ENCODE measurements at regions not wholly inside any gene's neighbourhood (a gene's known extent, or its start where the extent isn't known, plus 50 kb on each side); places are given as distances from the start of the nearest gene placed in this dataset.

DNA sequence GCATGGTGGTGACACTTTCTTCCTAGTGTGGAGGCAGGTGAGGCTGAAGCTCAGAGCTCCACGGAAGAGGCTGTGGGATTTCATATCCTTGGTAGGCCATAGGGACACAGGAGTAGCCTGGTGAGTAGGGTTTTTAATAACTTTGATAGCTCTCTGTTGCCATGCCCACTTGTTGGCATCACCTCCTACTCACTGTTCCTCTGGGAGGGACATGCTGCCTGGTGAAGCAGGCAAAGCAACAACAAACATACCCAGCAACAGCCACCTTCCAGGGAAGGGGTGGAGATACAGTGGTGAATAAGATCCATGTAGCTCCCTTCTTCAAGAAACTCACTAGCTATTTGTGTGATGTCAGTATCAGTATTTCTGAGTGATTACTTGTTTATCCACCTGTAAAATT is 285.4 kb downstream of the CLIC5 start:
- no peak overlapping the region for H3K4me3 ChIP-seq (ENCODE audit: low read length)
- H3K36me3 ChIP-seq (ENCODE audit: insufficient read depth, low read length) = no peaks in the 10 kb centered on the region
- no peaks in the 10 kb centered on the region for H3K9me2 ChIP-seq (ENCODE audit: insufficient read depth, low read length)
- H2AFZ ChIP-seq (ENCODE audit: low read depth, low read length) = no peak overlapping the region
- no peaks in the 10 kb centered on the region for H3K79me2 ChIP-seq (replicated peaks; ENCODE audit: insufficient read depth, low read length)
- H3K27ac ChIP-seq (ENCODE audit: low read length) = no peak overlapping the region
- no peaks in the 10 kb centered on the region for H3F3A ChIP-seq (ENCODE audit: insufficient read depth, low read length, poor library complexity, severe bottlenecking)
- no peaks in the 10 kb centered on the region for H4K20me1 ChIP-seq (ENCODE audit: insufficient read depth)
- H3K9me3 ChIP-seq (ENCODE audit: low read length) = no peaks in the 10 kb centered on the region
- no peaks in the 10 kb centered on the region for H3K27me3 ChIP-seq (ENCODE audit: insufficient read depth, low read depth, low read length)
- TF ChIP-seq TAF1 (IDR thresholded peaks at IDR 0.05; ENCODE audit: low read depth) (no peak), RAD21 (conservative IDR thresholded peaks at IDR 0.05) (no peak), POLR2AphosphoS5 (IDR thresholded peaks at IDR 0.05) (no peak), SMC3 (conservative IDR thresholded peaks at IDR 0.05; ENCODE audit: poor library complexity) (no peak), MXI1 (conservative IDR thresholded peaks at IDR 0.05; ENCODE audit: poor library complexity, severe bottlenecking) (no peak), EZH2 (IDR thresholded peaks at IDR 0.05; ENCODE audit: borderline replicate concordance, insufficient read depth, low read length, poor library complexity, severe bottlenecking) (no peak), EP300 (conservative IDR thresholded peaks at IDR 0.05; ENCODE audit: poor library complexity, severe bottlenecking) (no peak)
- TF ChIP-seq, protein P1, sequence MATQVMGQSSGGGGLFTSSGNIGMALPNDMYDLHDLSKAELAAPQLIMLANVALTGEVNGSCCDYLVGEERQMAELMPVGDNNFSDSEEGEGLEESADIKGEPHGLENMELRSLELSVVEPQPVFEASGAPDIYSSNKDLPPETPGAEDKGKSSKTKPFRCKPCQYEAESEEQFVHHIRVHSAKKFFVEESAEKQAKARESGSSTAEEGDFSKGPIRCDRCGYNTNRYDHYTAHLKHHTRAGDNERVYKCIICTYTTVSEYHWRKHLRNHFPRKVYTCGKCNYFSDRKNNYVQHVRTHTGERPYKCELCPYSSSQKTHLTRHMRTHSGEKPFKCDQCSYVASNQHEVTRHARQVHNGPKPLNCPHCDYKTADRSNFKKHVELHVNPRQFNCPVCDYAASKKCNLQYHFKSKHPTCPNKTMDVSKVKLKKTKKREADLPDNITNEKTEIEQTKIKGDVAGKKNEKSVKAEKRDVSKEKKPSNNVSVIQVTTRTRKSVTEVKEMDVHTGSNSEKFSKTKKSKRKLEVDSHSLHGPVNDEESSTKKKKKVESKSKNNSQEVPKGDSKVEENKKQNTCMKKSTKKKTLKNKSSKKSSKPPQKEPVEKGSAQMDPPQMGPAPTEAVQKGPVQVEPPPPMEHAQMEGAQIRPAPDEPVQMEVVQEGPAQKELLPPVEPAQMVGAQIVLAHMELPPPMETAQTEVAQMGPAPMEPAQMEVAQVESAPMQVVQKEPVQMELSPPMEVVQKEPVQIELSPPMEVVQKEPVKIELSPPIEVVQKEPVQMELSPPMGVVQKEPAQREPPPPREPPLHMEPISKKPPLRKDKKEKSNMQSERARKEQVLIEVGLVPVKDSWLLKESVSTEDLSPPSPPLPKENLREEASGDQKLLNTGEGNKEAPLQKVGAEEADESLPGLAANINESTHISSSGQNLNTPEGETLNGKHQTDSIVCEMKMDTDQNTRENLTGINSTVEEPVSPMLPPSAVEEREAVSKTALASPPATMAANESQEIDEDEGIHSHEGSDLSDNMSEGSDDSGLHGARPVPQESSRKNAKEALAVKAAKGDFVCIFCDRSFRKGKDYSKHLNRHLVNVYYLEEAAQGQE (IDR thresholded peaks at IDR 0.05; ENCODE audit: borderline replicate concordance) = no peak
- TF ChIP-seq, protein P2, sequence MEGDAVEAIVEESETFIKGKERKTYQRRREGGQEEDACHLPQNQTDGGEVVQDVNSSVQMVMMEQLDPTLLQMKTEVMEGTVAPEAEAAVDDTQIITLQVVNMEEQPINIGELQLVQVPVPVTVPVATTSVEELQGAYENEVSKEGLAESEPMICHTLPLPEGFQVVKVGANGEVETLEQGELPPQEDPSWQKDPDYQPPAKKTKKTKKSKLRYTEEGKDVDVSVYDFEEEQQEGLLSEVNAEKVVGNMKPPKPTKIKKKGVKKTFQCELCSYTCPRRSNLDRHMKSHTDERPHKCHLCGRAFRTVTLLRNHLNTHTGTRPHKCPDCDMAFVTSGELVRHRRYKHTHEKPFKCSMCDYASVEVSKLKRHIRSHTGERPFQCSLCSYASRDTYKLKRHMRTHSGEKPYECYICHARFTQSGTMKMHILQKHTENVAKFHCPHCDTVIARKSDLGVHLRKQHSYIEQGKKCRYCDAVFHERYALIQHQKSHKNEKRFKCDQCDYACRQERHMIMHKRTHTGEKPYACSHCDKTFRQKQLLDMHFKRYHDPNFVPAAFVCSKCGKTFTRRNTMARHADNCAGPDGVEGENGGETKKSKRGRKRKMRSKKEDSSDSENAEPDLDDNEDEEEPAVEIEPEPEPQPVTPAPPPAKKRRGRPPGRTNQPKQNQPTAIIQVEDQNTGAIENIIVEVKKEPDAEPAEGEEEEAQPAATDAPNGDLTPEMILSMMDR (IDR thresholded peaks at IDR 0.05; ENCODE audit: poor library complexity, severe bottlenecking) = no peak
- no peak overlapping the region for H3K9ac ChIP-seq (ENCODE audit: low read length)
- H3K4me2 ChIP-seq (ENCODE audit: low read length) = no peak overlapping the region

DNA sequence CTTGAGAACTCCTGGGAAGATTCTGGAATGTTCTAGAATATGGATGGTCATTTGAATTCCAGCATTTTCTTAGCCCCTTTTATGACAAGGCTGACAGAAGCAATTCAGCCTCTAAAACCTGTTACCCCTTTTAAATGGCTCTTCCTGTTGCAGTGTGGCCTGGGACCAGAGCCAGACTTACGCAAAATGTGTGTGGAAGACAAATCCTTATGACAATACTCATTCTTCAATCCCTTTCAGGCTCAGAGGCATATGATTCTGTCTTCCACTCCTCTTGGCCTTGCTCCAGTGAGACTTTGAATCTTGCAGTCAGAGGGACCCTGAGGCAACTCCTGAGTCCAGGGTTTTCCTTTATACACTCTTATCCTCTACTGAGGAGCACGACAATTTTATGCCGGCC is 287.0 kb downstream of the CLIC5 start:
- no peaks in the 10 kb centered on the region for H3F3A ChIP-seq (ENCODE audit: insufficient read depth, low read length, poor library complexity, severe bottlenecking)
- H3K9ac ChIP-seq (ENCODE audit: low read length) = no peak overlapping the region

More for the DNA sequence above, 287.0 kb downstream of the CLIC5 start:
- Histone ChIP-seq H4K20me1 (ENCODE audit: insufficient read depth) (no peaks in the 10 kb centered on the region), H3K9me3 (ENCODE audit: low read length) (no peaks in the 10 kb centered on the region), H3K9me2 (ENCODE audit: insufficient read depth, low read length) (no peaks in the 10 kb centered on the region), H3K36me3 (ENCODE audit: insufficient read depth, low read length) (no peaks in the 10 kb centered on the region), H3K4me3 (ENCODE audit: low read length) (no peak overlapping the region), H3K27ac (ENCODE audit: low read length) (no peak overlapping the region), H2AFZ (ENCODE audit: low read depth, low read length) (no peak overlapping the region), H3K27me3 (ENCODE audit: insufficient read depth, low read depth, low read length) (no peaks in the 10 kb centered on the region), H3K79me2 (replicated peaks; ENCODE audit: insufficient read depth, low read length) (no peaks in the 10 kb centered on the region), H3K4me2 (ENCODE audit: low read length) (no peak overlapping the region)
- TF ChIP-seq EZH2 (IDR thresholded peaks at IDR 0.05; ENCODE audit: borderline replicate concordance, insufficient read depth, low read length, poor library complexity, severe bottlenecking) (no peak), RAD21 (conservative IDR thresholded peaks at IDR 0.05) (no peak), SMC3 (conservative IDR thresholded peaks at IDR 0.05; ENCODE audit: poor library complexity) (no peak), POLR2AphosphoS5 (IDR thresholded peaks at IDR 0.05) (no peak), EP300 (conservative IDR thresholded peaks at IDR 0.05; ENCODE audit: poor library complexity, severe bottlenecking) (no peak), TAF1 (IDR thresholded peaks at IDR 0.05; ENCODE audit: low read depth) (no peak), MXI1 (conservative IDR thresholded peaks at IDR 0.05; ENCODE audit: poor library complexity, severe bottlenecking) (no peak)
- TF ChIP-seq, protein P2 (IDR thresholded peaks at IDR 0.05; ENCODE audit: poor library complexity, severe bottlenecking) = no peak
- TF ChIP-seq, protein P1 (IDR thresholded peaks at IDR 0.05; ENCODE audit: borderline replicate concordance) = no peak
